Ishikawa (cell line): ENCODE measurements at regions not wholly inside any gene's neighbourhood (a gene's known extent, or its start where the extent isn't known, plus 50 kb on each side); places are given as distances from the start of the nearest gene placed in this dataset.

ENCODE experiments used
- CEBPB ChIP-seq: IDR thresholded peaks from 2 replicates; pipeline ENCODE4 v1.6.1; 2012
- CREB1 ChIP-seq: IDR thresholded peaks from 2 replicates; pipeline ENCODE4 v1.6.1; 2012; ENCODE audit warnings: low read depth
- EGR1 ChIP-seq: IDR thresholded peaks from 2 replicates; pipeline ENCODE4 v1.6.1; 2012
- EP300 ChIP-seq: IDR thresholded peaks from 2 replicates; pipeline ENCODE4 v1.6.1; 2012; ENCODE audit warnings: borderline replicate concordance
- FOXM1 ChIP-seq: IDR thresholded peaks from 2 replicates; pipeline ENCODE4 v1.6.1; 2012; ENCODE audit warnings: low read depth, borderline replicate concordance
- RAD21 ChIP-seq: IDR thresholded peaks from 2 replicates; pipeline ENCODE4 v1.6.1; 2012; ENCODE audit warnings: low read depth
- TAF1 ChIP-seq: IDR thresholded peaks from 2 replicates; pipeline ENCODE4 v1.6.1; 2012; ENCODE audit warnings: low read depth, mild to moderate bottlenecking
- TCF12 ChIP-seq: IDR thresholded peaks from 2 replicates; pipeline ENCODE4 v1.6.1; 2012; ENCODE audit warnings: low read depth
- TEAD4 ChIP-seq: IDR thresholded peaks from 2 replicates; pipeline ENCODE4 v1.6.1; 2012
- YY1 ChIP-seq: IDR thresholded peaks from 2 replicates; pipeline ENCODE4 v1.6.1; 2012; ENCODE audit warnings: low read depth
- ZBTB7A ChIP-seq: IDR thresholded peaks from 2 replicates; pipeline ENCODE4 v1.6.1; 2012; ENCODE audit warnings: low read depth
- TF ChIP-seq, protein P1 (sequence below): IDR thresholded peaks from 2 replicates; pipeline ENCODE4 v1.6.1; 2012; ENCODE audit warnings: low read depth, mild to moderate bottlenecking
- TF ChIP-seq, protein P2 (sequence below): IDR thresholded peaks from 2 replicates; pipeline ENCODE4 v1.6.1; 2012
- TF ChIP-seq, protein P3 (sequence below): IDR thresholded peaks from 2 replicates; pipeline ENCODE4 v1.6.1; 2012

DNA sequence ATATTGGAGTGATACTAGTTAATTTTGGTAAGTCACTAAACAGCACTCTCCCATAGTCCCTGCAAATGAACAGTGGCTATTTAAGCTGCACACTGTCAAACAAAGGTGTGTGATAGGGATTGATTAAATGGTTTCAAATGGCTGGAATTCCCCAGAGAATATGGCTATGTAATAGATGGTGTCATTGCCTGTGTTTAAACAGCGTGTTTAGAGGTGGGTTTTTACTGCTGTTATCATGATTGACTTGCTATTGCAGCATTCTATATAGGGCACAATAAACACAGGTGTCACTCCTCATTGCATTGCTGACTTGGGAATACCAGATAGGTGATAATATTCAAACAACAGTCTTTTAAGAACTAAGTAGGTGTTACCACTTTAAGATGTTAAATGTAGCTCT, 171.7 kb upstream of the MAN1A1 start:
- TF ChIP-seq, protein P1, sequence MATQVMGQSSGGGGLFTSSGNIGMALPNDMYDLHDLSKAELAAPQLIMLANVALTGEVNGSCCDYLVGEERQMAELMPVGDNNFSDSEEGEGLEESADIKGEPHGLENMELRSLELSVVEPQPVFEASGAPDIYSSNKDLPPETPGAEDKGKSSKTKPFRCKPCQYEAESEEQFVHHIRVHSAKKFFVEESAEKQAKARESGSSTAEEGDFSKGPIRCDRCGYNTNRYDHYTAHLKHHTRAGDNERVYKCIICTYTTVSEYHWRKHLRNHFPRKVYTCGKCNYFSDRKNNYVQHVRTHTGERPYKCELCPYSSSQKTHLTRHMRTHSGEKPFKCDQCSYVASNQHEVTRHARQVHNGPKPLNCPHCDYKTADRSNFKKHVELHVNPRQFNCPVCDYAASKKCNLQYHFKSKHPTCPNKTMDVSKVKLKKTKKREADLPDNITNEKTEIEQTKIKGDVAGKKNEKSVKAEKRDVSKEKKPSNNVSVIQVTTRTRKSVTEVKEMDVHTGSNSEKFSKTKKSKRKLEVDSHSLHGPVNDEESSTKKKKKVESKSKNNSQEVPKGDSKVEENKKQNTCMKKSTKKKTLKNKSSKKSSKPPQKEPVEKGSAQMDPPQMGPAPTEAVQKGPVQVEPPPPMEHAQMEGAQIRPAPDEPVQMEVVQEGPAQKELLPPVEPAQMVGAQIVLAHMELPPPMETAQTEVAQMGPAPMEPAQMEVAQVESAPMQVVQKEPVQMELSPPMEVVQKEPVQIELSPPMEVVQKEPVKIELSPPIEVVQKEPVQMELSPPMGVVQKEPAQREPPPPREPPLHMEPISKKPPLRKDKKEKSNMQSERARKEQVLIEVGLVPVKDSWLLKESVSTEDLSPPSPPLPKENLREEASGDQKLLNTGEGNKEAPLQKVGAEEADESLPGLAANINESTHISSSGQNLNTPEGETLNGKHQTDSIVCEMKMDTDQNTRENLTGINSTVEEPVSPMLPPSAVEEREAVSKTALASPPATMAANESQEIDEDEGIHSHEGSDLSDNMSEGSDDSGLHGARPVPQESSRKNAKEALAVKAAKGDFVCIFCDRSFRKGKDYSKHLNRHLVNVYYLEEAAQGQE = no peak
- TF ChIP-seq TEAD4 = no peak
- no peak for TF ChIP-seq ZBTB7A
- no peak for TF ChIP-seq EP300
- TF ChIP-seq TCF12 = no peak
- no peak for TF ChIP-seq FOXM1
- TF ChIP-seq TAF1 = no peak
- no peak for TF ChIP-seq CEBPB
- TF ChIP-seq, protein P2, sequence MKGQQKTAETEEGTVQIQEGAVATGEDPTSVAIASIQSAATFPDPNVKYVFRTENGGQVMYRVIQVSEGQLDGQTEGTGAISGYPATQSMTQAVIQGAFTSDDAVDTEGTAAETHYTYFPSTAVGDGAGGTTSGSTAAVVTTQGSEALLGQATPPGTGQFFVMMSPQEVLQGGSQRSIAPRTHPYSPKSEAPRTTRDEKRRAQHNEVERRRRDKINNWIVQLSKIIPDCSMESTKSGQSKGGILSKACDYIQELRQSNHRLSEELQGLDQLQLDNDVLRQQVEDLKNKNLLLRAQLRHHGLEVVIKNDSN = no peak
- TF ChIP-seq, protein P3, sequence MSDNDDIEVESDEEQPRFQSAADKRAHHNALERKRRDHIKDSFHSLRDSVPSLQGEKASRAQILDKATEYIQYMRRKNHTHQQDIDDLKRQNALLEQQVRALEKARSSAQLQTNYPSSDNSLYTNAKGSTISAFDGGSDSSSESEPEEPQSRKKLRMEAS = no peak
- TF ChIP-seq YY1 = no peak
- TF ChIP-seq RAD21 = no peak
- TF ChIP-seq EGR1 = no peak
- TF ChIP-seq CREB1 = no peak
